Activated CD4-positive, alpha-beta T cell treated with anti-CD3 and anti-CD28 coated beads, Interleukin-2, amount 10 ng/mL, durations not matched to agents 7 days and 5 days (primary cell): ENCODE measurements at regions not wholly inside any gene's neighbourhood (a gene's known extent, or its start where the extent isn't known, plus 50 kb on each side); places are given as distances from the start of the nearest gene placed in this dataset.

Source experiments
- CTCF ChIA-PET: fragments of 350-600 bp; sonication (Branson Sonifier 250); formaldehyde crosslinking; loops from one replicate; lab custom pipeline; 2021; ENCODE audit warnings: antibody characterized with exemption; lab: Charles Lee
- POLR2A ChIA-PET: fragments of 350-600 bp; sonication (Branson Sonifier 250); formaldehyde crosslinking; loops from one replicate; lab custom pipeline; 2021; ENCODE audit warnings: antibody characterized with exemption; lab: Charles Lee
- DNase-seq: peaks from one replicate; pipeline ENCODE4 v3.0.0-alpha.2; 2020
- H3K27ac Mint-ChIP-seq: one replicate; pipeline ENCODE4 v1.8.0; 2021; ENCODE audit warnings: mild to moderate bottlenecking, moderate library complexity, mixed read lengths
- H3K27me3 Mint-ChIP-seq: one replicate; pipeline ENCODE4 v1.8.0; 2021; ENCODE audit warnings: mixed read lengths
- H3K36me3 Mint-ChIP-seq: one replicate; pipeline ENCODE4 v1.8.0; 2021; ENCODE audit warnings: low read depth, mixed read lengths
- H3K4me1 Mint-ChIP-seq: one replicate; pipeline ENCODE4 v1.8.0; 2021; ENCODE audit warnings: mixed read lengths
- H3K4me3 Mint-ChIP-seq: one replicate; pipeline ENCODE4 v1.8.0; 2021; ENCODE audit warnings: mild to moderate bottlenecking, moderate library complexity, mixed read lengths
- H3K9me3 Mint-ChIP-seq: one replicate; pipeline ENCODE4 v1.8.0; 2021; ENCODE audit warnings: mixed read lengths

- Mint-ChIP-seq H3K9me3 (no peaks in the 10 kb centered on the region), H3K27me3 (peaks cover 2% of the 10 kb centered on the region), H3K36me3 (no peaks in the 10 kb centered on the region), H3K4me1 (no peaks in the 10 kb centered on the region), H3K27ac (no peak overlapping the region), H3K4me3 (no peak overlapping the region)
- CTCF ChIA-PET = no interaction called here
- DNase-seq = no peak
- POLR2A ChIA-PET = no interaction called here
Observed at GRCh38 chr1:13878021-13878420, 178.0 kb downstream of the PRDM2 start.

GRCh38 chr1:13878451-13878850 lies 178.5 kb downstream of the PRDM2 start:
- Mint-ChIP-seq H3K4me1 (no peaks in the 10 kb centered on the region), H3K27me3 (peaks cover 2% of the 10 kb centered on the region), H3K36me3 (no peaks in the 10 kb centered on the region), H3K27ac (no peak overlapping the region), H3K9me3 (no peaks in the 10 kb centered on the region), H3K4me3 (no peak overlapping the region)
- DNase-seq = no peak
- POLR2A ChIA-PET = no interaction called here
- CTCF ChIA-PET = no interaction called here

- ChIA-PET CTCF (interaction anchor here (0.5 kb wide), 1 partner anchor 196 kb away, joined by 3 read pairs; no protein-coding TSS in a partner anchor), POLR2A (no interaction called here)
- no peak for DNase-seq
- Mint-ChIP-seq H3K9me3 (no peaks in the 10 kb centered on the region), H3K27me3 (peaks cover 5% of the 10 kb centered on the region), H3K4me3 (no peak overlapping the region), H3K27ac (no peak overlapping the region), H3K36me3 (no peaks in the 10 kb centered on the region), H3K4me1 (no peaks in the 10 kb centered on the region)
Observed at GRCh38 chr1:13881385-13882088, 181.5 kb downstream of the PRDM2 start.

GRCh38 chr1:13888351-13888986 lies 188.5 kb downstream of the PRDM2 start:
- peaks cover 21% of the 10 kb centered on the region for H3K27me3 Mint-ChIP-seq
- ChIA-PET POLR2A (no interaction called here), CTCF (no interaction called here)
- H3K27ac Mint-ChIP-seq = no peak overlapping the region
- no peaks in the 10 kb centered on the region for H3K9me3 Mint-ChIP-seq
- no peak overlapping the region for H3K4me3 Mint-ChIP-seq
- no peaks in the 10 kb centered on the region for H3K4me1 Mint-ChIP-seq
- DNase-seq = no peak
- H3K36me3 Mint-ChIP-seq = no peaks in the 10 kb centered on the region

- Mint-ChIP-seq H3K4me1 (no peaks in the 10 kb centered on the region), H3K4me3 (no peak overlapping the region), H3K9me3 (no peaks in the 10 kb centered on the region), H3K27me3 (peaks cover 28% of the 10 kb centered on the region), H3K36me3 (no peaks in the 10 kb centered on the region), H3K27ac (no peak overlapping the region)
- DNase-seq = no peak
- ChIA-PET POLR2A (no interaction called here), CTCF (no interaction called here)
Observed at GRCh38 chr1:13889495-13889894, 189.5 kb downstream of the PRDM2 start.

GRCh38 chr1:13890766-13891165 lies 190.8 kb downstream of the PRDM2 start:
- DNase-seq = no peak
- H3K4me3 Mint-ChIP-seq = no peak overlapping the region
- H3K4me1 Mint-ChIP-seq = no peaks in the 10 kb centered on the region
- ChIA-PET POLR2A (no interaction called here), CTCF (no interaction called here)
- peaks cover 30% of the 10 kb centered on the region for H3K27me3 Mint-ChIP-seq
- H3K36me3 Mint-ChIP-seq = no peaks in the 10 kb centered on the region
- H3K9me3 Mint-ChIP-seq = no peaks in the 10 kb centered on the region
- no peak overlapping the region for H3K27ac Mint-ChIP-seq

GRCh38 chr1:13892198-13892597 lies 192.2 kb downstream of the PRDM2 start:
- H3K27ac Mint-ChIP-seq = no peak overlapping the region
- CTCF ChIA-PET = no interaction called here
- no peak overlapping the region for H3K4me3 Mint-ChIP-seq
- peaks cover 32% of the 10 kb centered on the region for H3K27me3 Mint-ChIP-seq
- H3K4me1 Mint-ChIP-seq = no peaks in the 10 kb centered on the region
- H3K36me3 Mint-ChIP-seq = no peaks in the 10 kb centered on the region
- no peak for DNase-seq
- POLR2A ChIA-PET = no interaction called here
- H3K9me3 Mint-ChIP-seq = no peaks in the 10 kb centered on the region

- peaks cover 32% of the 10 kb centered on the region for H3K27me3 Mint-ChIP-seq
- POLR2A ChIA-PET = no interaction called here
- no peaks in the 10 kb centered on the region for H3K36me3 Mint-ChIP-seq
- H3K27ac Mint-ChIP-seq = no peak overlapping the region
- CTCF ChIA-PET = no interaction called here
- DNase-seq = no peak
- H3K4me3 Mint-ChIP-seq = no peak overlapping the region
- no peaks in the 10 kb centered on the region for H3K4me1 Mint-ChIP-seq
- no peaks in the 10 kb centered on the region for H3K9me3 Mint-ChIP-seq
Observed at GRCh38 chr1:13892671-13893325, 192.8 kb downstream of the PRDM2 start.

- Mint-ChIP-seq H3K4me3 (no peak overlapping the region), H3K9me3 (no peaks in the 10 kb centered on the region), H3K36me3 (no peaks in the 10 kb centered on the region), H3K27me3 (peaks cover 32% of the 10 kb centered on the region), H3K4me1 (no peaks in the 10 kb centered on the region), H3K27ac (no peak overlapping the region)
- ChIA-PET CTCF (no interaction called here), POLR2A (no interaction called here)
- DNase-seq = no peak
Observed at GRCh38 chr1:13893409-13893821, 193.4 kb downstream of the PRDM2 start.

GRCh38 chr1:13896932-13897331 lies 196.9 kb downstream of the PRDM2 start:
- no peaks in the 10 kb centered on the region for H3K36me3 Mint-ChIP-seq
- no peaks in the 10 kb centered on the region for H3K4me1 Mint-ChIP-seq
- H3K9me3 Mint-ChIP-seq = no peaks in the 10 kb centered on the region
- POLR2A ChIA-PET = no interaction called here
- no peak overlapping the region for H3K27ac Mint-ChIP-seq
- no peak for DNase-seq
- CTCF ChIA-PET = no interaction called here
- H3K4me3 Mint-ChIP-seq = no peak overlapping the region
- H3K27me3 Mint-ChIP-seq = peaks cover 25% of the 10 kb centered on the region

- no peak overlapping the region for H3K27ac Mint-ChIP-seq
- H3K4me1 Mint-ChIP-seq = no peaks in the 10 kb centered on the region
- CTCF ChIA-PET = no interaction called here
- no peaks in the 10 kb centered on the region for H3K9me3 Mint-ChIP-seq
- H3K27me3 Mint-ChIP-seq = peaks cover 15% of the 10 kb centered on the region
- DNase-seq = no peak
- no peaks in the 10 kb centered on the region for H3K36me3 Mint-ChIP-seq
- no peak overlapping the region for H3K4me3 Mint-ChIP-seq
- POLR2A ChIA-PET = no interaction called here
Observed at GRCh38 chr1:13898406-13898805, 198.4 kb downstream of the PRDM2 start.

GRCh38 chr1:13899856-13900255 lies 199.9 kb downstream of the PRDM2 start:
- no peaks in the 10 kb centered on the region for H3K9me3 Mint-ChIP-seq

GRCh38 chr1:13900583-13900982 lies 200.6 kb downstream of the PRDM2 start:
- ChIA-PET CTCF (no interaction called here), POLR2A (no interaction called here)
- Mint-ChIP-seq H3K4me1 (no peaks in the 10 kb centered on the region), H3K27ac (no peak overlapping the region), H3K27me3 (peaks cover 4% of the 10 kb centered on the region), H3K4me3 (no peak overlapping the region), H3K9me3 (no peaks in the 10 kb centered on the region), H3K36me3 (no peaks in the 10 kb centered on the region)
- no peak for DNase-seq

More at GRCh38 chr1:13899856-13900255, 199.9 kb downstream of the PRDM2 start:
- Mint-ChIP-seq H3K27me3 (peaks cover 7% of the 10 kb centered on the region), H3K27ac (no peak overlapping the region), H3K4me1 (no peaks in the 10 kb centered on the region), H3K4me3 (no peak overlapping the region), H3K36me3 (no peaks in the 10 kb centered on the region)
- CTCF ChIA-PET = no interaction called here
- POLR2A ChIA-PET = no interaction called here
- no peak for DNase-seq
